Osteoblast (primary cell): ENCODE measurements at regions not wholly inside any gene's neighbourhood (a gene's known extent, or its start where the extent isn't known, plus 50 kb on each side); places are given as distances from the start of the nearest gene placed in this dataset.

Experiments
- DNase-seq: peaks from one replicate; pipeline ENCODE4 v3.0.0; 2011; ENCODE audit warnings: low spot score, mixed read lengths; ENCODE audit not compliant: insufficient read length; ENCODE audit errors: missing footprints
- H2AFZ ChIP-seq: 2 replicates; pipeline ENCODE4 v1.6.0; 2011; ENCODE audit warnings: mild to moderate bottlenecking, low read length
- H3K27ac ChIP-seq: 2 replicates; pipeline ENCODE4 v1.5.1; 2011; ENCODE audit warnings: mild to moderate bottlenecking, low read depth, low read length, moderate library complexity
- H3K27me3 ChIP-seq: 2 replicates; pipeline ENCODE4 v1.6.0; 2012; ENCODE audit warnings: mild to moderate bottlenecking, control low read depth, inconsistent platforms, low read length, moderate library complexity; ENCODE audit not compliant: insufficient read depth
- H3K36me3 ChIP-seq: 2 replicates; pipeline ENCODE4 v1.5.1; 2011; ENCODE audit warnings: mild to moderate bottlenecking, low read length, control low read depth, moderate library complexity; ENCODE audit not compliant: insufficient read depth
- H3K4me1 ChIP-seq: 2 replicates; pipeline ENCODE4 v1.5.1; 2011; ENCODE audit warnings: mild to moderate bottlenecking, low read length, control low read depth, moderate library complexity; ENCODE audit not compliant: insufficient read depth
- H3K4me2 ChIP-seq: 2 replicates; pipeline ENCODE4 v1.6.0; 2011; ENCODE audit warnings: mild to moderate bottlenecking, low read length; ENCODE audit not compliant: insufficient read depth
- H3K4me3 ChIP-seq: fragments of 200-600 bp; sonication (generic); 3 replicates; pipeline ENCODE4 v1.5.1; 2012; ENCODE audit warnings: mild to moderate bottlenecking, low read length, inconsistent platforms; ENCODE audit not compliant: insufficient read depth
- H3K79me2 ChIP-seq: 2 replicates; pipeline ENCODE4 v1.6.0; 2012; ENCODE audit warnings: mild to moderate bottlenecking, low read length, control low read depth, inconsistent platforms; ENCODE audit not compliant: insufficient read depth
- H3K9me3 ChIP-seq: 2 replicates; pipeline ENCODE4 v1.5.1; 2011; ENCODE audit warnings: low read depth, low read length, control low read depth
- H4K20me1 ChIP-seq: 2 replicates; pipeline ENCODE4 v1.6.0; 2012; ENCODE audit warnings: mild to moderate bottlenecking, low read length, control low read depth; ENCODE audit not compliant: insufficient read depth
- CTCF ChIP-seq: IDR thresholded peaks from 2 replicates; pipeline ENCODE4 v1.5.1; 2011; ENCODE audit warnings: mild to moderate bottlenecking, low read depth, low read length, moderate library complexity; ENCODE audit errors: extremely low read depth

GRCh38 chr18:43486462-43486861, 209.2 kb upstream of the SYT4 start:
- TF ChIP-seq CTCF = no peak
- Histone ChIP-seq H2AFZ (no peak overlapping the region), H4K20me1 (no peaks in the 10 kb centered on the region), H3K27me3 (no peaks in the 10 kb centered on the region), H3K4me1 (no peaks in the 10 kb centered on the region), H3K4me3 (no peak overlapping the region), H3K79me2 (no peaks in the 10 kb centered on the region), H3K9me3 (no peaks in the 10 kb centered on the region), H3K36me3 (no peaks in the 10 kb centered on the region), H3K27ac (no peak overlapping the region), H3K4me2 (no peak overlapping the region)
- no peak for DNase-seq

GRCh38 chr18:43501099-43501498, 223.8 kb upstream of the SYT4 start:
- no peak overlapping the region for H3K27ac ChIP-seq
- no peaks in the 10 kb centered on the region for H3K36me3 ChIP-seq
- no peak overlapping the region for H3K4me3 ChIP-seq
- no peak for TF ChIP-seq CTCF
- no peak for DNase-seq
- no peak overlapping the region for H3K4me2 ChIP-seq
- H3K4me1 ChIP-seq = no peaks in the 10 kb centered on the region
- no peaks in the 10 kb centered on the region for H3K79me2 ChIP-seq
- H2AFZ ChIP-seq = no peak overlapping the region
- H3K9me3 ChIP-seq = no peaks in the 10 kb centered on the region
- H3K27me3 ChIP-seq = no peaks in the 10 kb centered on the region
- no peaks in the 10 kb centered on the region for H4K20me1 ChIP-seq

GRCh38 chr18:43506935-43507334, 229.6 kb upstream of the SYT4 start:
- no peak for TF ChIP-seq CTCF

GRCh38 chr18:43507842-43508481, 230.7 kb upstream of the SYT4 start:
- H3K27ac ChIP-seq = no peak overlapping the region
- H3K4me3 ChIP-seq = no peak overlapping the region
- no peak overlapping the region for H3K4me2 ChIP-seq
- no peaks in the 10 kb centered on the region for H3K4me1 ChIP-seq
- H3K9me3 ChIP-seq = peaks cover 4% of the 10 kb centered on the region
- no peak overlapping the region for H2AFZ ChIP-seq
- no peaks in the 10 kb centered on the region for H3K79me2 ChIP-seq
- no peaks in the 10 kb centered on the region for H3K27me3 ChIP-seq
- H3K36me3 ChIP-seq = no peaks in the 10 kb centered on the region
- no peaks in the 10 kb centered on the region for H4K20me1 ChIP-seq
- no peak for DNase-seq
- no peak for TF ChIP-seq CTCF

More at GRCh38 chr18:43506935-43507334, 229.6 kb upstream of the SYT4 start:
- Histone ChIP-seq H3K9me3 (peaks cover 4% of the 10 kb centered on the region), H3K27ac (no peak overlapping the region), H4K20me1 (no peaks in the 10 kb centered on the region), H3K36me3 (no peaks in the 10 kb centered on the region), H3K79me2 (no peaks in the 10 kb centered on the region), H3K4me2 (no peak overlapping the region), H2AFZ (no peak overlapping the region), H3K4me1 (no peaks in the 10 kb centered on the region), H3K27me3 (no peaks in the 10 kb centered on the region), H3K4me3 (no peak overlapping the region)
- no peak for DNase-seq
